HG02870 (cell line): ENCODE measurements at regions not wholly inside any gene's neighbourhood (a gene's known extent, or its start where the extent isn't known, plus 50 kb on each side); places are given as distances from the start of the nearest gene placed in this dataset.

Experiments
- ATAC-seq: cut with Tn5 transposase; IDR thresholded peaks from one replicate; pipeline ENCODE4 v1.9.1; 2021; ENCODE audit warnings: mild to moderate bottlenecking, moderate library complexity; ENCODE audit not compliant: unreplicated experiment

DNA sequence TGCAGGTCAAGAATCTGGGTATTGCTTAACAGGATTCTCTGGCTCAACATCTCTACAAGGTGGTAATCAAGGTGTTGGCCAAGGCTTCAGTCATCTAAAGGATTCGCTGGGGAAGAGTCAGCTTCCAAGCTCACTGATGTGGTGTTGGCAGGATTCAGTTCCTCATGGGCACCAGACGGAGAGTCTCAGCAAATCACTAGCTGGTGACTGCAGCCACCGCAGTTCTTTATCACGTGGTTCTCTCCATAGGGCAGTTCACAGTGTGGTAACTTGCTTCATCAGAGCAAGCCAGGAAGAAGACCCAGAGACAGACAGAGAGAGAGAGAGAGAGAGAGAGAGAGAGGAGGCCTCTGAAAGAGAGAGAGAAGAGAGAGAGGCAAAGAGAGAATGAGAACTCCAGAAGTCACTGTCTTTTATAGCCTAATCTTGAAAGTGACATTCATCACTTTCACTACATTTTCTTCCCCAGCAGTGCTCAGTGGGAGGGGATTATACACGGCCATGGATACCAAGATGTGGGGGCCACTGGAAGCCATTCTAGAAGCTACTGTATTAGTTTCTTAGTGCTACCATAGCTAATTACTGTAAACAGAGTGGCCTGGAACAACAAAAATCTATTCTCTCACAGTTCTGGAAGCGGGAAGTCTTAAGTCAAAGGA lies 109.2 kb upstream of the SMIM23 start:
- no peak for ATAC-seq

DNA sequence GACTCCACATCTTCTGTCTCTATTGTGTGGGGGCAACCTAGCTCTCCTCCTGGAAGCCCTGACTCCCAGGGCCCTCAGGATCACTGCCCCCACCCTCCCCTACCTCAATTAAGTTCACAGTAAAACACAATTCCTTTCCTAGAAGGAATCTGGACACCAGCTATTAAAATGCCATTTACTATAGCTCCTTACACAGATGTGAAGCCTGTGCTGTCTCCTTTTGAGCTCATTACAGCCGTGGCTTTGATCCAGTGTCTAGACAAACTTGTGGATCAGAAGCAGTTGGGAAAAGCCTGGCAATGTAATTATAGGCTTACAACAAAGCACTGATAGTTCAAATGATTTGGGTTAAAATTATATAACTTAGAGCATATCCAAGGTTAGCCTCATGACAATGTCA lies 107.0 kb upstream of the SMIM23 start:
- ATAC-seq: no peak

GRCh38 chr5:171680485-171680884 lies 105.1 kb upstream of the SMIM23 start:
- no peak for ATAC-seq

GRCh38 chr5:171681061-171681460 lies 104.6 kb upstream of the SMIM23 start:
- no peak for ATAC-seq

GRCh38 chr5:171681677-171682076 lies 103.9 kb upstream of the SMIM23 start:
- ATAC-seq: no peak

DNA sequence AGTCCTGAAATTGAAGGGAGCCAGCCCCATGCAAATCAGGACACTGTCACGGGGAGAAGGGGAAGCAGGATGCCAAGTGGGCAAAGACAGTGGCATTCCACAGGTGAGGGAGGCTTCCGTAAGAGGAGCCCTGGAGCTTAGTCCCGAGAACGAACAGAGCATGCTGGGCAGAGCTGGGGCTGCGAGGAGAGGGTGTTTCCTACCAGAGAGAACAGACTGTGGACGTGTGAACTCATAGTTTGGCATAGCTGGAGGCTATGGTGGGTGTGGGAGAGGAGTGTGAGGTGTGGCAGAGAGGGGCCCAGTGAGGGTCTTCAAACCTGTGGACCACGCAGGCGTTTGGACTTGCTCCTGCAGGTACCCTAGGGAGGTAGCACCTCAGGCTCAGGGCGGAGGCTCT lies 102.8 kb upstream of the SMIM23 start:
- ATAC-seq: no peak

- ATAC-seq: no peak
Observed at GRCh38 chr5:171684169-171684568, 101.4 kb upstream of the SMIM23 start.

DNA sequence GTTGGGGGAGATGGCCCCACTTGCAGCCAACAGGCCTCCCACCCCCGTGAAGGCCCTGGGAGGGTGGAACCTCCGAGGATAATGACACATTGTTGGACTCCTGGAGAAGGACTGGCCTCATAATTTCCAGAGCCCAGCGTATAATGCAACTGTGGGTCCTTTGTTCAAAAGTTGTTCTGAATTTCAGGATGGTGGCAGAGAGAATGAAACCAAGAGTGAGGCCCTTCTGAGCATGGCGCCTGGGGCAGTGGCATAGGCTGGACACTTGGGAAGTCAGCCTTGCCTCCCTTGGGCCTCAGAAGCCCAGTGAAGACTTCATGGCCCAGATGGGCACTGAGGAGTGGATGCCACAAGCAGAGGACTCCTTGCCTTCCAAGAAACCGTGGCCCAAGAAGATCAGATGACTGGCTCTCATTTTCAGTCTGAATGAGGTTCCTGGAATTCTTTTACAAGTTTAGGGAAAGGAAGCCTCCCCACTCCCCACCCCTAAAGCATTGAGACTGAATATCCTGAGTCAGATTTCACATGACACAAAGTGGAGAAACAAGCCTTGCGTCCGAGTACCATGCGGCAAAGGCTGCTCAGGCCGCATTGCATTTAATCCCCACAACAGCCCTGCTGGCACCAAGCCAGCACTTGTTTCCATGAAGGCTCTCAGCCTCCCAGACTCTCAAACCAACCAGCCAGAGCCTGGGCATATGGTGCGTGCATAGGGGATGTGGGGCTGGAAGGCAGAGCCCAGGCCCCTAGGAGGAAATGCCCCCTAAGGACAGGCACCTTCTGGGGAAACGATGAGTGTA lies 96.7 kb upstream of the SMIM23 start:
- no peak for ATAC-seq

DNA sequence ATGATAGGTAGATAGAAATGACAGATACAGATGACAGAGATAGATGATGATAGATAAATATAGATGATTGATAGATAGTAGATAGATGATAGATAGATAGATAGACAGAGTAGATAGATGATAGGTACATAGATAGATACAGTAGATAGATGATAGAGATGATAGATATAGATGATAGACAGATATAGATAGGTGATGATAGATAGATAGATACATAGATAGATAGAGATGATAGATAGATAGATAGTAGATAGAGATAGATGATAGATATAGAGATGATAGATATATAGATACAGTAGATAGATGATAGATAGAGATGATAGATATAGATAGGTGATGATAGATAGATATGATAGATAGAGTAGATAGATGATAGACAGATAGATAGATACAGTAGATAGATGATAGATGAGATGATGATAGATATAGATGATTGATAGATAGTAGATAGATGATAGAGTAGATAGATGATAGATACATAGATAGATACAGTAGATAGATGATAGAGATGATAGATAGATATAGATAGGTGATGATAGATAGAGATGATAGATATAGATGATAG lies 95.7 kb upstream of the SMIM23 start:
- no peak for ATAC-seq

GRCh38 chr5:171692107-171692506 lies 93.5 kb upstream of the SMIM23 start:
- ATAC-seq: no peak

GRCh38 chr5:171692936-171693335 lies 92.7 kb upstream of the SMIM23 start:
- ATAC-seq: no peak

DNA sequence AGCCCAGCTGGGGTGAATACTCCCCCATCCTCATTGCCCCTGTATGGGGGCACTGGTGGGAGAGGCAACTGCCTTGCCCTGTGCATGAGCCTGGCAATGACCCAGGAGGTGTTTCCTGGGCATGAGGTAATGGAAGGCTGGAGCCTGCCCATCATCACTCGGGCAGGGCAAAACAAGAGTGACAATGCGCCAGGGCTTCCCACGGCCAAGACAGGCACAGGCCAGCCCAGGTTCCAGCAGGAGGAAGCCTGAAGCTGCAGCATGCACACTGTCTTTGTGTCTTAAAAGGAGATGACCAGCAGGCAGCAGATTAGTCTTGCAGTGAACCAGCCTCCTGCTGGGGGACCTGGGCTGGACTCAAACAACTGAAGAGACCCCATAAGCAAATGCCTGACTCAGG lies 92.2 kb upstream of the SMIM23 start:
- no peak for ATAC-seq

DNA sequence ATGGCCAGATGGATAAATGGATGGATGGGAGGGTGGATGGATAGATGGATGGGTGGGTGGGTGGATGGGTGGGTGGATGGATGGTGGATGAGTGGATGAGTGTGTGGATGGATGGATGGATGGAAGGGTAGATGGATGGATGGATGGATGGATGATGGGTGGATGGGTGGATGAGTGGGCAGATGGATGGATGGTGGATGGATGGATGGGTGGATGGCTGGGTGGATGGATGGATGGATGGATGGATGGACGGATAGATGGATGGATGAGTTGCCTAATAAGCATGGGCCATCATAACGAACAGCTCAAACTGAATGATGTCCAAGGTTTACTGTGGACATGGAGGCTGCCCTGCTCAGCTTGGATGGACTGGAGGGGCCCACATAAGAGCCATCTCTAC lies 89.8 kb upstream of the SMIM23 start:
- no peak for ATAC-seq

GRCh38 chr5:171697221-171698102 lies 88.2 kb upstream of the SMIM23 start:
- ATAC-seq: no peak

GRCh38 chr5:171700318-171700912 lies 85.2 kb upstream of the SMIM23 start:
- no peak for ATAC-seq

GRCh38 chr5:171701100-171701541 lies 84.5 kb upstream of the SMIM23 start:
- no peak for ATAC-seq

DNA sequence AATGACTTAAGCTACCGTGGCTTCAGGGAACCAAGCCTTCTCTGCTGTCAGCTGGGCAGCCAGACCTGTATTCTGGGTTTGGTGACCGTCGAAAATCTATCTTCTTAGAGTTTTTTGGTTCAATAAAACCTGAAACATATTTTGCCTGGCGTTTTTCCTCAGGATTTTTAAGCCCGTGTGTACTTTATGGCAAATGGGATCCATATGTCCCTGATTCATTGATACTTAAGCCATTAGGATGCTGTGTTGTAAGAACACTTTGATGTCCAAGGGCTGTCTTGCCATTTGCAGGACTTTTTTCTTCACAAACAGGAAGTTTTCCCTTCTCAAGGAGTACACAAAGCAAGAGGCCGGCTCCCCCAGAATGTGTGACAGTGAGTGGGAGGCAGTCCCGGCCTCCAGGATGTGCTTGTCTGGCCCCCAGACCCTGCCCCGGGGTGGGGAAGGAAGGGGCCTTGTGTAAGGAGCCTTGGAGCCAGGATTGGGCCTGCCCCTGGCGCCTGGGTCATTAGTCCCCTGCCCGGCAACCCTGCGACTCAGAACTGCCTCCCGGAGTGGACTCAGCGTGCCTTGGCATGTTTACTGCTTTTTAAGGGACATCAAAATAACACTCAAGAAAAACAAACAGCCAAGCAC lies 83.4 kb upstream of the SMIM23 start:
- ATAC-seq: no peak

GRCh38 chr5:171703146-171703545 lies 82.5 kb upstream of the SMIM23 start:
- no peak for ATAC-seq

- ATAC-seq: no peak
Observed at GRCh38 chr5:171705036-171705435, 80.6 kb upstream of the SMIM23 start.

GRCh38 chr5:171705830-171706468 lies 79.7 kb upstream of the SMIM23 start:
- no peak for ATAC-seq
